Fibroblast of gingiva (primary cell): ENCODE measurements at regions not wholly inside any gene's neighbourhood (a gene's known extent, or its start where the extent isn't known, plus 50 kb on each side); places are given as distances from the start of the nearest gene placed in this dataset.
"Not testable (repeated sequence)": the region's sequence is repeated elsewhere in the genome, so short reads cannot be mapped to it uniquely, and the experiment has no call there.

ENCODE experiments used
- DNase-seq: peaks from one replicate; pipeline ENCODE4 v3.0.0-alpha.2; 2011; ENCODE audit warnings: low read depth

GRCh38 chr6:142998739-142999138 is 53.8 kb upstream of the HIVEP2 start:
- DNase-seq = not testable (repeated sequence)

- DNase-seq = no peak
Observed at GRCh38 chr6:143000811-143001210, 55.8 kb upstream of the HIVEP2 start.

GRCh38 chr6:143002686-143003085 is 57.7 kb upstream of the HIVEP2 start:
- no peak for DNase-seq

- no peak for DNase-seq
Observed at GRCh38 chr6:143003676-143004075, 57.0 kb upstream of the AIG1 start.

- peak; percentile 78 for DNase-seq
Observed at GRCh38 chr6:143005816-143006215, 54.9 kb upstream of the AIG1 start.

- no peak for DNase-seq
Observed at GRCh38 chr6:143006787-143007186, 53.9 kb upstream of the AIG1 start.

- peak; percentile 70 for DNase-seq
Observed at GRCh38 chr6:143007646-143008045, 53.0 kb upstream of the AIG1 start.

- DNase-seq = no peak
Observed at GRCh38 chr6:143009851-143010250, 50.8 kb upstream of the AIG1 start.
